ENCODE measurements at regions not wholly inside any gene's neighbourhood (a gene's known extent, or its start where the extent isn't known, plus 50 kb on each side); places are given as distances from the start of the nearest gene placed in this dataset.

- Histone ChIP-seq H4K5ac (ENCODE audit: low read depth, low read length) (no peak overlapping the region), H3K18ac (ENCODE audit: low read depth, low read length) (no peak overlapping the region), H3K27me3 (ENCODE audit: control insufficient read depth, insufficient read depth, low read length) (no peaks in the 10 kb centered on the region), H3K79me1 (ENCODE audit: low read depth in 1 of 2, low read length in 2 of 2) (no peaks in the 10 kb centered on the region), H3K9ac (ENCODE audit: low read depth, low read length) (no peak overlapping the region), H3K4ac (ENCODE audit: low read depth, low read length) (no peak overlapping the region), H2BK20ac (ENCODE audit: low read depth, low read length) (no peak overlapping the region), H3K4me3 (ENCODE audit: insufficient read depth, low read depth, low read length) (no peak overlapping the region), H3K56ac (ENCODE audit: extremely low read depth, insufficient read depth, low read length) (no peak overlapping the region), H2AK5ac (ENCODE audit: low read depth, low read length) (no peak overlapping the region), H3K27ac (ENCODE audit: insufficient read depth, low read length) (no peak overlapping the region), H3K4me2 (ENCODE audit: low read depth, low read length) (no peak overlapping the region), H2AK9ac (replicated peaks; ENCODE audit: low read depth, low read length, poor library complexity) (no peak overlapping the region), H4K20me1 (ENCODE audit: insufficient read depth, low read length) (no peaks in the 10 kb centered on the region), H4K91ac (ENCODE audit: insufficient read depth, low read depth, low read length) (no peak overlapping the region), H4K8ac (ENCODE audit: low read depth in 2 of 2, low read length in 2 of 2) (no peak overlapping the region), H3K9me3 (ENCODE audit: control insufficient read depth, insufficient read depth, low read length) (no peaks in the 10 kb centered on the region), H3K14ac (replicated peaks; ENCODE audit: low read depth, low read length) (no peak overlapping the region), H2BK5ac (ENCODE audit: low read depth, low read length, poor library complexity, severe bottlenecking) (no peak overlapping the region), H3K4me1 (ENCODE audit: control insufficient read depth, insufficient read depth, low read length) (no peaks in the 10 kb centered on the region), H2BK15ac (ENCODE audit: low read depth, low read length) (no peak overlapping the region), H2AFZ (replicated peaks; ENCODE audit: low read length, poor library complexity) (no peak overlapping the region), H3K23ac (ENCODE audit: low read depth, low read length) (no peak overlapping the region), H3K36me3 (ENCODE audit: control insufficient read depth, insufficient read depth, low read length) (no peaks in the 10 kb centered on the region), H2BK120ac (ENCODE audit: low read depth, low read length) (no peak overlapping the region), H3K9me1 (ENCODE audit: insufficient read depth, low read length) (no peaks in the 10 kb centered on the region)
- no peak for TF ChIP-seq BHLHE40 (IDR thresholded peaks at IDR 0.05; ENCODE audit: low read depth, low read length)
- no peak for TF ChIP-seq MXI1 (IDR thresholded peaks at IDR 0.05; ENCODE audit: borderline replicate concordance, low read depth, low read length)
- TF ChIP-seq, protein P1, sequence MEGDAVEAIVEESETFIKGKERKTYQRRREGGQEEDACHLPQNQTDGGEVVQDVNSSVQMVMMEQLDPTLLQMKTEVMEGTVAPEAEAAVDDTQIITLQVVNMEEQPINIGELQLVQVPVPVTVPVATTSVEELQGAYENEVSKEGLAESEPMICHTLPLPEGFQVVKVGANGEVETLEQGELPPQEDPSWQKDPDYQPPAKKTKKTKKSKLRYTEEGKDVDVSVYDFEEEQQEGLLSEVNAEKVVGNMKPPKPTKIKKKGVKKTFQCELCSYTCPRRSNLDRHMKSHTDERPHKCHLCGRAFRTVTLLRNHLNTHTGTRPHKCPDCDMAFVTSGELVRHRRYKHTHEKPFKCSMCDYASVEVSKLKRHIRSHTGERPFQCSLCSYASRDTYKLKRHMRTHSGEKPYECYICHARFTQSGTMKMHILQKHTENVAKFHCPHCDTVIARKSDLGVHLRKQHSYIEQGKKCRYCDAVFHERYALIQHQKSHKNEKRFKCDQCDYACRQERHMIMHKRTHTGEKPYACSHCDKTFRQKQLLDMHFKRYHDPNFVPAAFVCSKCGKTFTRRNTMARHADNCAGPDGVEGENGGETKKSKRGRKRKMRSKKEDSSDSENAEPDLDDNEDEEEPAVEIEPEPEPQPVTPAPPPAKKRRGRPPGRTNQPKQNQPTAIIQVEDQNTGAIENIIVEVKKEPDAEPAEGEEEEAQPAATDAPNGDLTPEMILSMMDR (conservative IDR thresholded peaks at IDR 0.05; ENCODE audit: low read depth, low read length), result no peak
- TF ChIP-seq MAZ (IDR thresholded peaks at IDR 0.05; ENCODE audit: borderline replicate concordance, low read depth, low read length), result no peak
- TF ChIP-seq, protein P2, sequence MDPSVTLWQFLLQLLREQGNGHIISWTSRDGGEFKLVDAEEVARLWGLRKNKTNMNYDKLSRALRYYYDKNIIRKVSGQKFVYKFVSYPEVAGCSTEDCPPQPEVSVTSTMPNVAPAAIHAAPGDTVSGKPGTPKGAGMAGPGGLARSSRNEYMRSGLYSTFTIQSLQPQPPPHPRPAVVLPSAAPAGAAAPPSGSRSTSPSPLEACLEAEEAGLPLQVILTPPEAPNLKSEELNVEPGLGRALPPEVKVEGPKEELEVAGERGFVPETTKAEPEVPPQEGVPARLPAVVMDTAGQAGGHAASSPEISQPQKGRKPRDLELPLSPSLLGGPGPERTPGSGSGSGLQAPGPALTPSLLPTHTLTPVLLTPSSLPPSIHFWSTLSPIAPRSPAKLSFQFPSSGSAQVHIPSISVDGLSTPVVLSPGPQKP (IDR thresholded peaks at IDR 0.05; ENCODE audit: borderline replicate concordance, low read depth, low read length), result no peak
- no peak for TF ChIP-seq CHD1 (IDR thresholded peaks at IDR 0.05; ENCODE audit: low read depth, low read length)
- no peak for TF ChIP-seq FOS (IDR thresholded peaks at IDR 0.05; ENCODE audit: low read depth, low read length)
- TF ChIP-seq, protein P3, sequence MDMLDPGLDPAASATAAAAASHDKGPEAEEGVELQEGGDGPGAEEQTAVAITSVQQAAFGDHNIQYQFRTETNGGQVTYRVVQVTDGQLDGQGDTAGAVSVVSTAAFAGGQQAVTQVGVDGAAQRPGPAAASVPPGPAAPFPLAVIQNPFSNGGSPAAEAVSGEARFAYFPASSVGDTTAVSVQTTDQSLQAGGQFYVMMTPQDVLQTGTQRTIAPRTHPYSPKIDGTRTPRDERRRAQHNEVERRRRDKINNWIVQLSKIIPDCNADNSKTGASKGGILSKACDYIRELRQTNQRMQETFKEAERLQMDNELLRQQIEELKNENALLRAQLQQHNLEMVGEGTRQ (IDR thresholded peaks at IDR 0.05; ENCODE audit: low read depth, low read length), result no peak
- no peak for TF ChIP-seq RCOR1 (IDR thresholded peaks at IDR 0.05; ENCODE audit: insufficient replicate concordance, low read length)
- no peak for TF ChIP-seq SMC3 (IDR thresholded peaks at IDR 0.05; ENCODE audit: low read depth, low read length)
- TF ChIP-seq MAFK (IDR thresholded peaks at IDR 0.05; ENCODE audit: low read depth, low read length), result no peak
- TF ChIP-seq RFX5 (IDR thresholded peaks at IDR 0.05; ENCODE audit: low read depth, low read length), result no peak
- no peak for TF ChIP-seq CEBPB (IDR thresholded peaks at IDR 0.05; ENCODE audit: low read depth, low read length)
- dilution Hi-C loops (cut with HindIII; ENCODE audit: low sequenced_read_pairs, unreplicated experiment), result no loop called here
- WGBS, 2 experiments (ENCODE audit: extremely low coverage in 2 of 2, insufficient read length in 1 of 2), result no CpG with 5 or more reads among the region's 1 CpG
- BruUV-seq (replicated peaks), result no TSS peak
- intact Hi-C loops (cut with micrococcal nuclease), result no loop called here
- POLR2A ChIA-PET (ENCODE audit: unreplicated experiment), result no interaction called here
- CTCF ChIA-PET, result no interaction called here
- in situ Hi-C loops (cut with MboI; ENCODE audit: low sequenced_read_pairs), result no loop called here
- ATAC-seq (ENCODE audit: low read depth) (no peak), DNase-seq (no peak)
These were observed 184.0 kb downstream of the BCHE start for GRCh38 chr3:165653130-165653778.

Measured in IMR-90 (cell line).